ENCODE measurements at regions not wholly inside any gene's neighbourhood (a gene's known extent, or its start where the extent isn't known, plus 50 kb on each side); places are given as distances from the start of the nearest gene placed in this dataset.

DNA sequence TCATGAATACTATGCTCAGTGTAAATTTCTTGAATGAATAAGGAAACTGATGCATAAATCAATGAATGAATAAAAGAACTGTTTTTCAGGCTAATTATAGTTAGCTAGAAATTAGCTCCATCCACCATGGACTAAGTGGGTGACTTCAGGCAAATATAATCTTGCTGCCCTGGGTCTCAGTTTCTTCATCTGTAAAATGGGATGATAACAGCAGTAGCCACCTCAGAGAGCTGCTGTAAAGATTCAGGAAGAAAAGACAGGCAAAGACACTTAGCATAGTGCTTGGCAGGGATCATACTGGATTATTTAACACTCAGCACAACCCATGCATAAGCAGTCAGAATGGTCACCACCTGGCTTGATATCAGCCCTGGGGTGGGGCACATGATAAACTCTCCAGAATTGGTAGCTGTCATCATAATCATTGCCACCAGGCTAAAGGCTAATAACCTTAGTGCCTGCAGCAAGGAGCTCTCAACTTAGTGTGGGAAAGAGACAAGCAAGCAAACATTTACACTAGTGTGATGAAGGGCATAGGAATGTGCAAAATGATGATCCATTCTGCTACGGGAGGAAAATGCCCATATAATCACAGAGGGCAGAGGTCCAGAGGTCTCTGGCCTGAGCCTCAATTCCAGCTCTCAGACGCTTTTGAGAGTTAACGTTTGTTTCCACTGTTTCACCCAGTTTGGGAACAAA is 234.7 kb upstream of the TBX3 start:
- H3K4me3 Mint-ChIP-seq, result no peak overlapping the region
- no peaks in the 10 kb centered on the region for H3K27me3 Mint-ChIP-seq (ENCODE audit: low read depth)
- DNase-seq (no peak), ATAC-seq (no peak)
- H3K4me1 Mint-ChIP-seq (ENCODE audit: low read depth), result no peaks in the 10 kb centered on the region
- H3K9me3 Mint-ChIP-seq, result peaks cover 12% of the 10 kb centered on the region
- H3K36me3 Mint-ChIP-seq (ENCODE audit: insufficient read depth), result no peaks in the 10 kb centered on the region

- Mint-ChIP-seq H3K4me1 (ENCODE audit: low read depth) (no peaks in the 10 kb centered on the region), H3K9me3 (peaks cover 12% of the 10 kb centered on the region), H3K36me3 (ENCODE audit: insufficient read depth) (no peaks in the 10 kb centered on the region), H3K27me3 (ENCODE audit: low read depth) (no peaks in the 10 kb centered on the region), H3K4me3 (no peak overlapping the region)
- ATAC-seq (no peak), DNase-seq (no peak)
These were observed 234.0 kb upstream of the TBX3 start for GRCh38 chr12:114917953-114918352.

GRCh38 chr12:114917307-114917706 is 233.3 kb upstream of the TBX3 start:
- Mint-ChIP-seq H3K27me3 (ENCODE audit: low read depth) (no peaks in the 10 kb centered on the region), H3K9me3 (peaks cover 18% of the 10 kb centered on the region), H3K4me1 (ENCODE audit: low read depth) (no peaks in the 10 kb centered on the region), H3K36me3 (ENCODE audit: insufficient read depth) (no peaks in the 10 kb centered on the region), H3K4me3 (no peak overlapping the region)
- DNase-seq (no peak), ATAC-seq (no peak)

DNA sequence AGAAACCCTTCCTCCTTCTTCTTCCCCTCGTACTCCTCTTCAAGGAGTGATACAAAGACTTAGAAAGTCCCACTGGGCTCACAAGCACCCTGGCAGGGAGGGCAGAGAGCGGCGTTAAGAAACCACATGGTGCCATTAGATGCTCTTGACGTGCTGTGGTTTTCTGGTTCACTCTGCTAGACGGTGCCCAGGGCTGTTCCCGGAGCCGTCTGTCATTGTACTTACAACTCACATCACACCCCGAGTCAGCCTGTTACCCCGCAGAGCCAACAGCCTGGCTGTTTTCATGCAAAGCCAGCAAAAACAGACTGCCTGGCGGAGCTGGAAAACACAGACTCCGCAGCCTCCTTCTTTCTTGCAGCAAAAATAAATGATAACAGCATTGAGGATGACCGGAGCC is 232.6 kb upstream of the TBX3 start:
- H3K9me3 Mint-ChIP-seq, result peaks cover 22% of the 10 kb centered on the region
- H3K4me3 Mint-ChIP-seq, result no peak overlapping the region
- no peaks in the 10 kb centered on the region for H3K4me1 Mint-ChIP-seq (ENCODE audit: low read depth)
- no peaks in the 10 kb centered on the region for H3K27me3 Mint-ChIP-seq (ENCODE audit: low read depth)
- ATAC-seq, result no peak
- DNase-seq, result no peak
- no peaks in the 10 kb centered on the region for H3K36me3 Mint-ChIP-seq (ENCODE audit: insufficient read depth)

- Mint-ChIP-seq H3K36me3 (ENCODE audit: insufficient read depth) (no peaks in the 10 kb centered on the region), H3K4me3 (no peak overlapping the region), H3K4me1 (ENCODE audit: low read depth) (no peaks in the 10 kb centered on the region), H3K27me3 (ENCODE audit: low read depth) (no peaks in the 10 kb centered on the region), H3K9me3 (peaks cover 22% of the 10 kb centered on the region)
- DNase-seq, result no peak
- no peak for ATAC-seq
These were observed 232.1 kb upstream of the TBX3 start for GRCh38 chr12:114916124-114916523.

DNA sequence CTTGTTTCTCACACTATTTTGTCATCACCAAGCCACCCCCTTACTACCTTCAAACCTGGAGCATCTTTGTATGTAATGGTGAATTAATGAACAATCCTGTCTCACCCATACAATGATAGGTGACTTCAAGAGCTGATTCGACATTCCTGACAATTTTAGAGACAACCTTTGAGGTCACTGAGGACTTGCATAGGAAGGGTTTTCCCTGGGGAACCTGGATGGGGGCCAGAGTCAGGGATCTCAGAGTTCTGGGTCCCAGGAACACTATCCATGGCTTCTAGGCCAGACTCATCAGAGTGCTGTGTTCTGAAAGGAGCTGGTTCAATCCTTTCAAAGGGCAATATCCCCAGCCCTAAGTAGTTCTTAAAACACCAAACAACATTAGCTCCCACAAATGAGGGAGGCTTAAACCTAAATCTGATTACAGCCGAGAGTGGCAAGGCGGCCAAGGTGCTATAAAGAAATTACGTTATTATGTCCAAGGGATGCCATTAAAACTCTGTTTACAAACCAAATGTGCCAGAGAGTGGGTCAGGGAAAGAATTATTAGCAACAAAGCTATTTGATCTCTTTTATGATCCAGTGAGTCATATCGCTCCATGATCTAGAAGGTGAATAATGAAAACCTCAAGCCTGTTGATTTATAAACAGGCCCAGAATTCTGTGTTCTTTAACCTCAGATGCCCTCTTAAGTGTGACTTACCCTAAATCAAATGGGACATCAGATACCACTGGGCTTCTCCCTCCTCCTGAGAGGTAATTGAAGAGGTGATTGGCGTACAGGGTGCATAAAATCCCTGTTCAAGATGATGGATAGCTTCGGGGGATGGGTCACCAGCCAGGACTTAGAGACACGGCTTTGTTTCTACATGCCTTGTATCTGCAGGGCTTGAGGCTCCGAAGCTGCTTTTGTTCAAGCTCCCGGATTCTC is 230.2 kb upstream of the TBX3 start:
- no peak overlapping the region for H3K4me3 Mint-ChIP-seq
- no peak for ATAC-seq
- H3K36me3 Mint-ChIP-seq (ENCODE audit: insufficient read depth), result no peaks in the 10 kb centered on the region
- peaks cover 22% of the 10 kb centered on the region for H3K9me3 Mint-ChIP-seq
- no peaks in the 10 kb centered on the region for H3K27me3 Mint-ChIP-seq (ENCODE audit: low read depth)
- no peaks in the 10 kb centered on the region for H3K4me1 Mint-ChIP-seq (ENCODE audit: low read depth)
- DNase-seq, result no peak

- no peaks in the 10 kb centered on the region for H3K4me1 Mint-ChIP-seq (ENCODE audit: low read depth)
- no peak for ATAC-seq
- DNase-seq, result no peak
- H3K9me3 Mint-ChIP-seq, result peaks cover 18% of the 10 kb centered on the region
- H3K36me3 Mint-ChIP-seq (ENCODE audit: insufficient read depth), result no peaks in the 10 kb centered on the region
- no peak overlapping the region for H3K4me3 Mint-ChIP-seq
- no peaks in the 10 kb centered on the region for H3K27me3 Mint-ChIP-seq (ENCODE audit: low read depth)
These were observed 228.8 kb upstream of the TBX3 start for GRCh38 chr12:114912811-114913210.

- no peaks in the 10 kb centered on the region for H3K36me3 Mint-ChIP-seq (ENCODE audit: insufficient read depth)
- ATAC-seq, result no peak
- DNase-seq, result no peak
- H3K4me3 Mint-ChIP-seq, result no peak overlapping the region
- peaks cover 11% of the 10 kb centered on the region for H3K9me3 Mint-ChIP-seq
- H3K4me1 Mint-ChIP-seq (ENCODE audit: low read depth), result no peaks in the 10 kb centered on the region
- no peaks in the 10 kb centered on the region for H3K27me3 Mint-ChIP-seq (ENCODE audit: low read depth)
These were observed 227.2 kb upstream of the TBX3 start for GRCh38 chr12:114911196-114911595.

- Mint-ChIP-seq H3K36me3 (ENCODE audit: insufficient read depth) (no peaks in the 10 kb centered on the region), H3K9me3 (no peaks in the 10 kb centered on the region), H3K27me3 (ENCODE audit: low read depth) (no peaks in the 10 kb centered on the region), H3K4me3 (no peak overlapping the region), H3K4me1 (ENCODE audit: low read depth) (no peaks in the 10 kb centered on the region)
- DNase-seq (no peak), ATAC-seq (no peak)
These were observed 220.5 kb upstream of the TBX3 start for GRCh38 chr12:114904254-114905003.

- H3K4me1 Mint-ChIP-seq (ENCODE audit: low read depth), result no peaks in the 10 kb centered on the region
- ATAC-seq, result no peak
- no peak for DNase-seq
- H3K9me3 Mint-ChIP-seq, result no peaks in the 10 kb centered on the region
- no peaks in the 10 kb centered on the region for H3K27me3 Mint-ChIP-seq (ENCODE audit: low read depth)
- H3K36me3 Mint-ChIP-seq (ENCODE audit: insufficient read depth), result no peaks in the 10 kb centered on the region
- no peak overlapping the region for H3K4me3 Mint-ChIP-seq
These were observed 219.2 kb upstream of the TBX3 start for GRCh38 chr12:114903083-114903691.

DNA sequence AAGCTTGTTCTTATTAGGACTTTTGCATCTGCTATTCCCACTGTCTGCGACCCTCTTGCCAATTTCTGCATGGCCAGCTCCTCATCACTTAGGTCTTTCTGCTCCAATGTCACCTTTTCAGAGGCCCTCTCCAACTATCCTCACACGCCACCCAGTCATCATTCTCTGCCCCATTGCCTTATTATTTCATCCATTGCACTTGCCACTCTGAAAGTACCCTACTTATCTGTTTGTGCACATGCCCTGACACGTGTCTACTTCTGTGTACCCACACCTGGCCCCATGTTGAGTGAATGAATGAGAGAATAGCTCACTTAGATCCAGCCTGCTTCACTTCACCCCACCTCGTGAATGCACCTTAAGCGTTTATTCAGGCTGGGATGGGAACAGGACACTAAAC is 218.7 kb upstream of the TBX3 start:
- no peaks in the 10 kb centered on the region for H3K4me1 Mint-ChIP-seq (ENCODE audit: low read depth)
- no peaks in the 10 kb centered on the region for H3K36me3 Mint-ChIP-seq (ENCODE audit: insufficient read depth)
- H3K9me3 Mint-ChIP-seq, result no peaks in the 10 kb centered on the region
- DNase-seq (no peak), ATAC-seq (no peak)
- H3K27me3 Mint-ChIP-seq (ENCODE audit: low read depth), result no peaks in the 10 kb centered on the region
- H3K4me3 Mint-ChIP-seq, result no peak overlapping the region

DNA sequence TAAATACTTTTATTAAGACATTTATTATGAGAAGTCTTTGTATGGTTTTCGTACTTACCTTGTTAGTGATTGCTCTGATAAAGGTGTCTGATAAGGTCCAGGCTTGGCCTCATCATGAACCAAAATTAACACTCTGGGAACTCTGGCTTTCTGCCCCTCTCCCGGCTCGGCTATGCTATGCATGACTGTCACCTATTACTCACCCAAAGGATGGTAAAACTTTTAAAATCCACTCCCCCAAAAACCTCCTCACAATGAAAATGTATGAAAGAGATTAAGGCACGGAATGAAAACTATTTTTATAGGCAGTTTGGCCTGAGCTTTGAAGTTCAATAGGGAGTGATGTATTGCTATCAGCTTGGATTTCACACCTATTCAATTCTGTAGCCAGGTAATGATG is 217.3 kb upstream of the TBX3 start:
- H3K27me3 Mint-ChIP-seq (ENCODE audit: low read depth), result no peaks in the 10 kb centered on the region
- H3K9me3 Mint-ChIP-seq, result no peaks in the 10 kb centered on the region
- no peak overlapping the region for H3K4me3 Mint-ChIP-seq
- H3K4me1 Mint-ChIP-seq (ENCODE audit: low read depth), result no peaks in the 10 kb centered on the region
- H3K36me3 Mint-ChIP-seq (ENCODE audit: insufficient read depth), result no peaks in the 10 kb centered on the region
- ATAC-seq, result no peak
- no peak for DNase-seq

GRCh38 chr12:114898159-114898558 is 214.2 kb upstream of the TBX3 start:
- no peaks in the 10 kb centered on the region for H3K27me3 Mint-ChIP-seq (ENCODE audit: low read depth)
- no peaks in the 10 kb centered on the region for H3K4me1 Mint-ChIP-seq (ENCODE audit: low read depth)
- H3K4me3 Mint-ChIP-seq, result no peak overlapping the region
- DNase-seq (no peak), ATAC-seq (no peak)
- peaks cover 3% of the 10 kb centered on the region for H3K9me3 Mint-ChIP-seq
- H3K36me3 Mint-ChIP-seq (ENCODE audit: insufficient read depth), result no peaks in the 10 kb centered on the region

- H3K4me1 Mint-ChIP-seq (ENCODE audit: low read depth), result no peaks in the 10 kb centered on the region
- H3K4me3 Mint-ChIP-seq, result no peak overlapping the region
- ATAC-seq, result no peak
- no peak for DNase-seq
- H3K27me3 Mint-ChIP-seq (ENCODE audit: low read depth), result no peaks in the 10 kb centered on the region
- H3K36me3 Mint-ChIP-seq (ENCODE audit: insufficient read depth), result no peaks in the 10 kb centered on the region
- peaks cover 3% of the 10 kb centered on the region for H3K9me3 Mint-ChIP-seq
These were observed 211.9 kb upstream of the TBX3 start for GRCh38 chr12:114895827-114896226.
